ENCODE measurements at regions not wholly inside any gene's neighbourhood (a gene's known extent, or its start where the extent isn't known, plus 50 kb on each side); places are given as distances from the start of the nearest gene placed in this dataset.

DNA sequence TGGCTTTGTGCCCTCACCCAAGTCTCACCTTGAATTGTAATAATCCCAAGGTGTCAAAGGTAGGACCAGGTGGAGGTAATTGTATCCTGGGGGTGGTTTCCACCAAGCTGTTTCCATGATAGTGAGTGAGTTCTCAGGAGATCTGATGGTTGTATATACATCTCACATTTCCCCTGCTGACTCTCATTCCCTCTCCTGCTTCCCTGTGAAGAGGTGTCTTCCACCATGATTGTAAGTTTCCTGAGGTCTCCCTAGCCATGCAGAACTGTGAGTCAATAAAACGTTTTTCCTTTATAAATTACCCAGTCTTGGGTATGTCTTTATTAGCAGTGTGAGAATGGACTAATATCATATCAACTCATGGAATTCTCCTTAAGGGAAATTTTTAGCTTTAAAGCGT lies 302.6 kb downstream of the LIG4 start:
- Histone ChIP-seq H3K27me3 (ENCODE audit: control insufficient read depth in 1 of 2, insufficient read depth in 1 of 2, low read length in 2 of 2) (no peaks in the 10 kb centered on the region), H3K14ac (ENCODE audit: low read length in 2 of 2) (no peak overlapping the region), H2BK5ac (ENCODE audit: low read depth, low read length, poor library complexity, severe bottlenecking) (no peak overlapping the region), H3K4me1 (ENCODE audit: control insufficient read depth, insufficient read depth, low read depth, low read length) (no peaks in the 10 kb centered on the region), H2AK5ac (ENCODE audit: low read length, severe bottlenecking) (no peak overlapping the region), H3K27ac (ENCODE audit: low read length, poor library complexity, severe bottlenecking) (no peak overlapping the region), H4K91ac (ENCODE audit: low read length) (no peak overlapping the region), H3K79me1 (replicated peaks; ENCODE audit: low read length, poor library complexity, severe bottlenecking) (no peaks in the 10 kb centered on the region), H3K23ac (ENCODE audit: low read length in 2 of 2) (no peak overlapping the region), H2AFZ (ENCODE audit: low read depth, low read length) (no peak overlapping the region), H3K36me3 (ENCODE audit: control insufficient read depth in 1 of 2, insufficient read depth in 2 of 2, low read depth in 1 of 2, low read length in 2 of 2) (no peaks in the 10 kb centered on the region), H2BK120ac (ENCODE audit: low read depth, low read length) (no peak overlapping the region), H4K8ac (ENCODE audit: low read length) (no peak overlapping the region), H2BK15ac (ENCODE audit: low read depth, poor library complexity, severe bottlenecking) (no peak overlapping the region), H3K9me3 (ENCODE audit: control insufficient read depth, low read length) (peaks cover 19% of the 10 kb centered on the region), H3K4me2 (ENCODE audit: low read length, poor library complexity, severe bottlenecking) (no peak overlapping the region), H2BK12ac (ENCODE audit: low read length in 2 of 2) (no peak overlapping the region), H3K18ac (ENCODE audit: low read depth in 1 of 2, low read length in 2 of 2) (no peak overlapping the region), H3K4ac (ENCODE audit: low read depth in 1 of 2, low read length in 2 of 2) (no peak overlapping the region), H3K9ac (ENCODE audit: low read length) (no peak overlapping the region), H3K4me3 (ENCODE audit: insufficient read depth in 1 of 2, low read depth in 1 of 2, low read length in 2 of 2) (no peak overlapping the region)
- no peak for DNase-seq
- WGBS, result no CpG with 5 or more reads among the region's 2 CpGs

DNA sequence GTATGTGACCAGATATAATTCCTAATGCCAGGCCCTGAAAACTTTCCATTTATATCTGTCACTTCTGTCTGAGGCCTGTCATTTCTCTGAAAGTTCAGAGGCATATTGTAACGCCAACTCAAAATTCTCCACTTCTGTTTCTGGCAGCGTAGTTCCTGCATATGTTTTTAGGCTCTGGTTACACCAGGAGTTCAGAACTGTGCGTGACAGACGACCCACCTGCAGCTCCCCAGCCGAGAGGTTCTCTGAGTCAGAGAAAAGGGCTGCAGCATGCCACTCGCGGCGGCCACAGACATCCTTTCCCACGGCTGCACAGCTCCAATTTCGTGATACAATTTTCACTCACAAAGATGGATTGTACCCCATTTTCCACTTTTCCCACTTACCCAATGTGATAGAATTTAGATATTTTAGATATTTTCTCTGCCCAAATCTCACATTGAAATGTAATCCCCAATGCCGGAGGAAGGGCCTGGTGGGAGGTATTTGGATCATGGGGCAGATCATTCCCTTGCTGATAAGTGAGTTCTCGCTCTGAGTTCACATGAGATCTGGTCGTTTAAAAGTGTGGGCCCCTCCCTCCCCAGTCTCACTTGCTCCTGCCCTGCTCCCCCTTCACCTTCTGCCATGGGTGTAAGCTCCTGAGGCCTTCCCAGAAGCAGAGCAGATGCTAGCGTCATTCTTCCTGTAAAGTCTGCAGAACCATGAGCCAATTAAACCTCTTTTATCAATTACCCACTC lies 308.1 kb downstream of the LIG4 start:
- no peak overlapping the region for H2BK12ac ChIP-seq (ENCODE audit: low read length in 2 of 2)

DNA sequence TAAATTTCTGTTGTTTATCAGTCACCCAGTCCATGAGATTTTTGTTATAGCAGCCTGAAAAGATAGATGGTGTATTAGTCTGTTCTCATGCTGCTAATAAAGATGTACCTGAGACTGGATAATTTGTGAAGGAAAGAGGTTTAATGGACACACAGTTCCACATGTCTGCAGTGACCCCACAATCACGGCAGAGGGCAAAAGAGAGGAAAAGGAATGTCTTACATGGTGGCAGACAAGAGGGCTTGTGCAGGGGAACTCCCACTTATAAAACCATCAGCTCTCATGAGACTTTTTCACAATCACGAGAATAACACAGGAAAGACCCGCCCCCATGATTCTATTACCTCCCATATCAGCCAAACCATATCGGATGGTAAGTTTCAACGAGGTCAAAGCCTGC lies 309.2 kb downstream of the LIG4 start:
- H3K4ac ChIP-seq (ENCODE audit: low read depth in 1 of 2, low read length in 2 of 2), result no peak overlapping the region
- H3K9ac ChIP-seq (ENCODE audit: low read length), result no peak overlapping the region
- H3K14ac ChIP-seq (ENCODE audit: low read length in 2 of 2), result no peak overlapping the region
- no peak overlapping the region for H3K18ac ChIP-seq (ENCODE audit: low read depth in 1 of 2, low read length in 2 of 2)
- H3K79me1 ChIP-seq (replicated peaks; ENCODE audit: low read length, poor library complexity, severe bottlenecking), result no peaks in the 10 kb centered on the region
- H2AK5ac ChIP-seq (ENCODE audit: low read length, severe bottlenecking), result no peak overlapping the region
- H3K4me3 ChIP-seq (ENCODE audit: insufficient read depth in 1 of 2, low read depth in 1 of 2, low read length in 2 of 2), result no peak overlapping the region
- H3K4me2 ChIP-seq (ENCODE audit: low read length, poor library complexity, severe bottlenecking), result no peak overlapping the region
- no peaks in the 10 kb centered on the region for H3K27me3 ChIP-seq (ENCODE audit: control insufficient read depth in 1 of 2, insufficient read depth in 1 of 2, low read length in 2 of 2)
- no peak overlapping the region for H3K23ac ChIP-seq (ENCODE audit: low read length in 2 of 2)
- H2BK5ac ChIP-seq (ENCODE audit: low read depth, low read length, poor library complexity, severe bottlenecking), result peak overlapping the region; percentile 4
- WGBS, result 86% methylated on average over 5 of the region's 5 CpGs
- no peak overlapping the region for H2BK120ac ChIP-seq (ENCODE audit: low read depth, low read length)
- no peak overlapping the region for H2BK15ac ChIP-seq (ENCODE audit: low read depth, poor library complexity, severe bottlenecking)
- H3K9me3 ChIP-seq (ENCODE audit: control insufficient read depth, low read length), result peaks cover 3% of the 10 kb centered on the region
- H2BK12ac ChIP-seq (ENCODE audit: low read length in 2 of 2), result no peak overlapping the region
- H3K36me3 ChIP-seq (ENCODE audit: control insufficient read depth in 1 of 2, insufficient read depth in 2 of 2, low read depth in 1 of 2, low read length in 2 of 2), result no peaks in the 10 kb centered on the region
- no peak overlapping the region for H2AFZ ChIP-seq (ENCODE audit: low read depth, low read length)
- no peak overlapping the region for H3K27ac ChIP-seq (ENCODE audit: low read length, poor library complexity, severe bottlenecking)
- H4K8ac ChIP-seq (ENCODE audit: low read length), result no peak overlapping the region
- no peak for DNase-seq
- H3K4me1 ChIP-seq (ENCODE audit: control insufficient read depth, insufficient read depth, low read depth, low read length), result peaks cover 2% of the 10 kb centered on the region
- no peak overlapping the region for H4K91ac ChIP-seq (ENCODE audit: low read length)

More for the DNA sequence above, 308.1 kb downstream of the LIG4 start:
- Histone ChIP-seq H3K27me3 (ENCODE audit: control insufficient read depth in 1 of 2, insufficient read depth in 1 of 2, low read length in 2 of 2) (no peaks in the 10 kb centered on the region), H3K14ac (ENCODE audit: low read length in 2 of 2) (no peak overlapping the region), H2BK120ac (ENCODE audit: low read depth, low read length) (no peak overlapping the region), H3K4ac (ENCODE audit: low read depth in 1 of 2, low read length in 2 of 2) (no peak overlapping the region), H3K18ac (ENCODE audit: low read depth in 1 of 2, low read length in 2 of 2) (no peak overlapping the region), H3K4me3 (ENCODE audit: insufficient read depth in 1 of 2, low read depth in 1 of 2, low read length in 2 of 2) (no peak overlapping the region), H3K9me3 (ENCODE audit: control insufficient read depth, low read length) (peaks cover 8% of the 10 kb centered on the region), H2BK5ac (ENCODE audit: low read depth, low read length, poor library complexity, severe bottlenecking) (no peak overlapping the region), H2AK5ac (ENCODE audit: low read length, severe bottlenecking) (no peak overlapping the region), H3K4me2 (ENCODE audit: low read length, poor library complexity, severe bottlenecking) (no peak overlapping the region), H3K79me1 (replicated peaks; ENCODE audit: low read length, poor library complexity, severe bottlenecking) (no peaks in the 10 kb centered on the region), H3K9ac (ENCODE audit: low read length) (no peak overlapping the region), H3K36me3 (ENCODE audit: control insufficient read depth in 1 of 2, insufficient read depth in 2 of 2, low read depth in 1 of 2, low read length in 2 of 2) (no peaks in the 10 kb centered on the region), H3K23ac (ENCODE audit: low read length in 2 of 2) (no peak overlapping the region), H2BK15ac (ENCODE audit: low read depth, poor library complexity, severe bottlenecking) (no peak overlapping the region), H3K27ac (ENCODE audit: low read length, poor library complexity, severe bottlenecking) (no peak overlapping the region), H4K91ac (ENCODE audit: low read length) (no peak overlapping the region), H4K8ac (ENCODE audit: low read length) (no peak overlapping the region), H3K4me1 (ENCODE audit: control insufficient read depth, insufficient read depth, low read depth, low read length) (peaks cover 2% of the 10 kb centered on the region), H2AFZ (ENCODE audit: low read depth, low read length) (no peak overlapping the region)
- WGBS, result 58% methylated on average over 9 of the region's 14 CpGs
- peak; percentile 12 for DNase-seq

DNA sequence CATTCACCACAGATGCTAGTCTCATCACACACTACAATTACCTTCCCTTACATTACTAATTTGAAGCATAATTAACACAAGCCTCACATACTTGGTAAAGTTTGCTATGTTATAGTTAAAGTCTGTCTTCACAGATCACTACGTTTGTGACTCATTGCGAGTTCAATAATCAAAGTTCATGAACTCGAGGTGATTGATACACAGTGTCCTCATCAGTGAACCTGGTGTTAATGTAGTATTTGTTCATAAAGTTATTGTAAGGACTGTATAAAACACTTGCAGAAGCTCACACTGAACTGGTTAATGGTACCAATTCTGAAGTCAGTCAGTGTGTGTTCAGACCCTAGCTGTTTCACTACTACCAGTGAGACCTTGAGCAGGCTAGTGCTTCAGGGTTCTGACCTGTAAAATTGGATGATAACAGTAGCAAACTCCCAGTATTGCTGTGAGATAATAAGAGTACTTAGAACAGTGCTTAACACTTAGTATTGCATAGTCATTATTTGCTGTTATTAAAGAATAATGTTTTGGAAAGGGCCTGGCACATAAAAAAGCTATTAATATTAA lies 313.3 kb downstream of the LIG4 start:
- Histone ChIP-seq H3K4me3 (ENCODE audit: insufficient read depth in 1 of 2, low read depth in 1 of 2, low read length in 2 of 2) (no peak overlapping the region), H4K91ac (ENCODE audit: low read length) (no peak overlapping the region), H3K14ac (ENCODE audit: low read length in 2 of 2) (no peak overlapping the region), H2BK12ac (ENCODE audit: low read length in 2 of 2) (no peak overlapping the region), H3K23ac (ENCODE audit: low read length in 2 of 2) (no peak overlapping the region), H2BK120ac (ENCODE audit: low read depth, low read length) (no peak overlapping the region), H2BK15ac (ENCODE audit: low read depth, poor library complexity, severe bottlenecking) (no peak overlapping the region), H3K27ac (ENCODE audit: low read length, poor library complexity, severe bottlenecking) (no peak overlapping the region), H2BK5ac (ENCODE audit: low read depth, low read length, poor library complexity, severe bottlenecking) (no peak overlapping the region), H3K9me3 (ENCODE audit: control insufficient read depth, low read length) (peaks cover 5% of the 10 kb centered on the region), H3K4ac (ENCODE audit: low read depth in 1 of 2, low read length in 2 of 2) (no peak overlapping the region), H3K27me3 (ENCODE audit: control insufficient read depth in 1 of 2, insufficient read depth in 1 of 2, low read length in 2 of 2) (no peaks in the 10 kb centered on the region), H3K79me1 (replicated peaks; ENCODE audit: low read length, poor library complexity, severe bottlenecking) (no peaks in the 10 kb centered on the region), H3K36me3 (ENCODE audit: control insufficient read depth in 1 of 2, insufficient read depth in 2 of 2, low read depth in 1 of 2, low read length in 2 of 2) (no peaks in the 10 kb centered on the region), H3K9ac (ENCODE audit: low read length) (no peak overlapping the region), H4K8ac (ENCODE audit: low read length) (no peak overlapping the region), H3K4me1 (ENCODE audit: control insufficient read depth, insufficient read depth, low read depth, low read length) (peaks cover under 1% of the 10 kb centered on the region), H3K4me2 (ENCODE audit: low read length, poor library complexity, severe bottlenecking) (no peak overlapping the region), H2AFZ (ENCODE audit: low read depth, low read length) (no peak overlapping the region), H3K18ac (ENCODE audit: low read depth in 1 of 2, low read length in 2 of 2) (no peak overlapping the region), H2AK5ac (ENCODE audit: low read length, severe bottlenecking) (no peak overlapping the region)
- no peak for DNase-seq
- WGBS, result 83% methylated on average over 3 of the region's 3 CpGs

Data from mesenchymal stem cell (in vitro differentiated cells and primary cell).